ENCODE measurements at regions not wholly inside any gene's neighbourhood (a gene's known extent, or its start where the extent isn't known, plus 50 kb on each side); places are given as distances from the start of the nearest gene placed in this dataset.

DNA sequence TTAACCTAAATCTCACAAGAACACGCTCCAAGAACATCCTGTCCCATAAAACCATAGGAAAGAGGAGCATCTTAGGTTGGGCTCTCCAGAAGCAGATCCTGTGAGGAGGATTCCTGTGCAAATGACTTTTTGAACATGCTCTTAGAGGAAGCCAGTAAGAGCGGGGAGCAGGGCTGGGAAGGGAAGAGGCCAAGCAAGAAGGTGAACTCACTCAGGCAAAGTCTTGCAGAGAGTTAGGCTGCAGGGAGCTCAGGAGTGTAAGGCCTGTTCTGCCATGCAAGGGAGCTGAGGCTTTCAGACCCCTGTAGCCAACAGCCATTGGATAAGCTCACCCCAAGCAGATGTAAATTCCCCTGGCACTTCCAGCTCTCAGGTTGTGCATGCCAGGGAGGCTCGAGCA, 63.6 kb upstream of the LY86 start:
- TF ChIP-seq CTCF (IDR thresholded peaks at IDR 0.05; ENCODE audit: poor library complexity) (no peak), EZH2phosphoT487 (IDR thresholded peaks at IDR 0.05; ENCODE audit: low read depth, severe bottlenecking, unreplicated experiment) (no peak), EZH2 (IDR thresholded peaks at IDR 0.05; ENCODE audit: borderline replicate concordance) (no peak)

All from hepatocyte (in vitro differentiated cells).